H9 (cell line): ENCODE measurements at regions not wholly inside any gene's neighbourhood (a gene's known extent, or its start where the extent isn't known, plus 50 kb on each side); places are given as distances from the start of the nearest gene placed in this dataset.

ENCODE experiments used
- DNase-seq: peaks from one replicate; pipeline ENCODE4 v3.0.0-alpha.2; 2017
- H2AFZ ChIP-seq: one replicate; pipeline ENCODE4 v1.6.1; 2013; ENCODE audit warnings: mild to moderate bottlenecking, low read length, control low read depth, moderate library complexity
- H2AK5ac ChIP-seq: 2 replicates; pipeline ENCODE4 v1.6.1; 2013; ENCODE audit warnings: low read length, control low read depth, mixed read lengths; ENCODE audit not compliant: insufficient read length
- H2BK120ac ChIP-seq: one replicate; pipeline ENCODE4 v1.6.1; 2013; ENCODE audit warnings: low read depth, mild to moderate bottlenecking, low read length, control low read depth, inconsistent platforms; ENCODE audit not compliant: poor library complexity, severe bottlenecking
- H2BK12ac ChIP-seq: 2 replicates; pipeline ENCODE4 v1.6.1; 2013; ENCODE audit warnings: low read length, control low read depth, mixed read lengths, low read depth; ENCODE audit not compliant: insufficient read length
- H2BK15ac ChIP-seq: 2 replicates; pipeline ENCODE4 v1.6.1; 2013; ENCODE audit warnings: low read depth, low read length, control low read depth
- H2BK20ac ChIP-seq: one replicate; pipeline ENCODE4 v1.6.1; 2013; ENCODE audit warnings: low read depth, mild to moderate bottlenecking, low read length, control low read depth, inconsistent platforms; ENCODE audit not compliant: poor library complexity, severe bottlenecking
- H2BK5ac ChIP-seq: 2 replicates; pipeline ENCODE4 v1.6.1; 2013; ENCODE audit warnings: low read length, control low read depth, mixed read lengths; ENCODE audit not compliant: insufficient read length
- H3K14ac ChIP-seq: 2 replicates; pipeline ENCODE4 v1.6.1; 2013; ENCODE audit warnings: low read length, control low read depth; ENCODE audit not compliant: insufficient read depth
- H3K18ac ChIP-seq: 2 replicates; pipeline ENCODE4 v1.6.1; 2013; ENCODE audit warnings: low read depth, mild to moderate bottlenecking, mixed read lengths, low read length, control low read depth; ENCODE audit not compliant: insufficient read length
- H3K23ac ChIP-seq: 2 replicates; pipeline ENCODE4 v1.6.1; 2013; ENCODE audit warnings: low read length, control low read depth, mixed read lengths, low read depth; ENCODE audit not compliant: insufficient read length
- H3K23me2 ChIP-seq: 2 replicates; pipeline ENCODE4 v1.6.1; 2013; ENCODE audit warnings: low read depth, mild to moderate bottlenecking, mixed read lengths, low read length, control low read depth; ENCODE audit not compliant: insufficient read length, poor library complexity, severe bottlenecking
- H3K27ac ChIP-seq: 2 replicates; pipeline ENCODE4 v1.5.1; 2013; ENCODE audit warnings: low read length, control low read depth, mixed read lengths, low read depth; ENCODE audit not compliant: insufficient read length
- H3K27me3 ChIP-seq: 2 replicates; pipeline ENCODE4 v1.6.1; 2013; ENCODE audit warnings: low read length, control low read depth, inconsistent platforms; ENCODE audit not compliant: insufficient read depth
- H3K4ac ChIP-seq: 2 replicates; pipeline ENCODE4 v1.6.1; 2013; ENCODE audit warnings: low read depth, mild to moderate bottlenecking, control low read depth, inconsistent platforms, low read length, moderate library complexity
- H3K4me1 ChIP-seq: 2 replicates; pipeline ENCODE4 v1.6.1; 2013; ENCODE audit warnings: low read length, control low read depth, inconsistent platforms; ENCODE audit not compliant: insufficient read depth
- H3K4me2 ChIP-seq: 2 replicates; pipeline ENCODE4 v1.6.1; 2013; ENCODE audit warnings: low read length, control low read depth, mixed read lengths; ENCODE audit not compliant: insufficient read length, insufficient read depth
- H3K56ac ChIP-seq: 2 replicates; pipeline ENCODE4 v1.6.1; 2013; ENCODE audit warnings: low read depth, mild to moderate bottlenecking, mixed read lengths, low read length, control low read depth; ENCODE audit not compliant: insufficient read length
- H3K79me1 ChIP-seq: 2 replicates; pipeline ENCODE4 v1.6.1; 2013; ENCODE audit warnings: low read depth, mild to moderate bottlenecking, moderate library complexity, low read length, control low read depth, inconsistent platforms; ENCODE audit not compliant: insufficient read depth, poor library complexity, severe bottlenecking
- H3K79me2 ChIP-seq: 2 replicates; pipeline ENCODE4 v1.6.1; 2013; ENCODE audit warnings: low read length, control low read depth, inconsistent platforms; ENCODE audit not compliant: insufficient read depth
- H3K9ac ChIP-seq: 2 replicates; pipeline ENCODE4 v1.6.1; 2013; ENCODE audit warnings: low read length, control low read depth, mixed read lengths; ENCODE audit not compliant: insufficient read length; ENCODE audit errors: extremely low read depth
- H3K9me3 ChIP-seq: one replicate; pipeline ENCODE4 v1.6.1; 2013; ENCODE audit warnings: low read depth, low read length, inconsistent platforms; ENCODE audit not compliant: control insufficient read depth
- H3T11ph ChIP-seq: one replicate; pipeline ENCODE4 v1.6.1; 2013; ENCODE audit warnings: mild to moderate bottlenecking, low read length, control low read depth, inconsistent platforms
- H4K20me1 ChIP-seq: one replicate; pipeline ENCODE4 v1.6.1; 2013; ENCODE audit not compliant: control insufficient read depth, insufficient read length, insufficient read depth
- H4K5ac ChIP-seq: 2 replicates; pipeline ENCODE4 v1.6.1; 2013; ENCODE audit warnings: low read depth, mild to moderate bottlenecking, mixed read lengths, low read length, control low read depth; ENCODE audit not compliant: insufficient read length
- H4K8ac ChIP-seq: replicated peaks from 2 replicates; pipeline ENCODE4 v1.6.1; 2013; ENCODE audit warnings: low read length, control low read depth, mixed read lengths, low read depth; ENCODE audit not compliant: insufficient read length
- H4K91ac ChIP-seq: 2 replicates; pipeline ENCODE4 v1.6.1; 2013; ENCODE audit warnings: low read depth, mild to moderate bottlenecking, moderate library complexity, mixed read lengths, low read length, control low read depth; ENCODE audit not compliant: insufficient read length
- H3K27ac Mint-ChIP-seq, 3 experiments: 2 replicates in 2 of 3; 3 replicates in 1 of 3; pipeline ENCODE4 v1.8.0; 2020 to 2021; ENCODE audit warnings: mixed read lengths in 3 of 3, mild to moderate bottlenecking in 1 of 3, moderate library complexity in 1 of 3
- H3K27me3 Mint-ChIP-seq: 2 replicates; pipeline ENCODE4 v1.8.0; 2021; ENCODE audit warnings: low read depth, mild to moderate bottlenecking, moderate library complexity, mixed read lengths
- H3K36me3 Mint-ChIP-seq, 3 experiments: 2 replicates in 2 of 3; 3 replicates in 1 of 3; pipeline ENCODE4 v1.8.0; 2020 to 2021; ENCODE audit warnings: low read depth in 3 of 3, mixed read lengths in 3 of 3; ENCODE audit not compliant: insufficient read depth in 1 of 3
- H3K4me1 Mint-ChIP-seq, 2 experiments: 2 replicates each; pipeline ENCODE4 v1.8.0; 2020; ENCODE audit warnings: mixed read lengths in 2 of 2
- H3K4me3 Mint-ChIP-seq, 2 experiments: 2 replicates in 1 of 2; 3 replicates in 1 of 2; pipeline ENCODE4 v1.8.0; 2020 to 2021; ENCODE audit warnings: mild to moderate bottlenecking in 2 of 2, mixed read lengths in 2 of 2, moderate library complexity in 1 of 2
- H3K9me3 Mint-ChIP-seq, 2 experiments: 2 replicates in 1 of 2; 3 replicates in 1 of 2; pipeline ENCODE4 v1.8.0; 2020; ENCODE audit warnings: mild to moderate bottlenecking in 2 of 2, mixed read lengths in 2 of 2, moderate library complexity in 1 of 2
- CTCF ChIP-seq: fragments of 200-600 bp; sonication (generic); conservative IDR thresholded peaks from 3 replicates; pipeline ENCODE4 v1.8.0; 2021; ENCODE audit warnings: antibody characterized with exemption, mild to moderate bottlenecking
- WGBS: extraction: QIAGEN DNeasy Blood & Tissue Kit; methylation state at CpG from one replicate; pipeline ENCODE4 v1.1.7; 2013; ENCODE audit warnings: missing lambda C conversion rate, low lambda C conversion rate, mixed read lengths; ENCODE audit not compliant: insufficient read length; ENCODE audit errors: extremely low coverage; 5-methylcytosine and 5-hydroxymethylcytosine counted together

- Histone ChIP-seq H3K14ac (no peak overlapping the region), H2AK5ac (no peak overlapping the region), H3K4me2 (no peak overlapping the region), H2BK120ac (no peak overlapping the region), H2BK12ac (no peak overlapping the region), H3K4ac (no peak overlapping the region), H3K27me3 (no peaks in the 10 kb centered on the region), H2BK20ac (no peak overlapping the region), H2BK5ac (no peak overlapping the region), H3K4me1 (no peaks in the 10 kb centered on the region), H3T11ph (no peak overlapping the region), H3K27ac (no peak overlapping the region), H3K79me2 (no peaks in the 10 kb centered on the region), H3K23ac (no peak overlapping the region), H2BK15ac (no peak overlapping the region), H4K20me1 (no peaks in the 10 kb centered on the region), H4K91ac (no peak overlapping the region), H3K18ac (no peak overlapping the region), H4K5ac (no peak overlapping the region), H3K79me1 (no peaks in the 10 kb centered on the region), H4K8ac (no peak overlapping the region), H3K9me3 (no peaks in the 10 kb centered on the region), H2AFZ (no peak overlapping the region), H3K9ac (no peak overlapping the region), H3K23me2 (no peaks in the 10 kb centered on the region), H3K56ac (no peak overlapping the region)
- WGBS = no CpG with 5 or more reads among the region's 1 CpG
- no peak for DNase-seq
- Mint-ChIP-seq H3K36me3 (peaks cover 0 to 10% (median 0%) of the 10 kb centered on the region in 3 experiments; a peak in 2 of 7 replicates), H3K27ac (no peak overlapping the region), H3K9me3 (peaks cover 6 to 15% of the 10 kb centered on the region in 2 experiments; a peak in 4 of 5 replicates), H3K4me3 (no peak overlapping the region), H3K4me1 (peaks cover 7 to 8% of the 10 kb centered on the region in 2 experiments), H3K27me3 (peaks cover 13% of the 10 kb centered on the region)
- TF ChIP-seq CTCF = no peak
Measured at GRCh38 chr1:22297999-22298398, 153.7 kb upstream of the ZBTB40 start.
